BJ (cell line): ENCODE measurements at regions not wholly inside any gene's neighbourhood (a gene's known extent, or its start where the extent isn't known, plus 50 kb on each side); places are given as distances from the start of the nearest gene placed in this dataset.

Experiments used
- CTCF ChIA-PET: fragments of 350-600 bp; formaldehyde crosslinking; extraction: SDS; loops from one replicate; lab custom pipeline; 2021; ENCODE audit warnings: antibody characterized with exemption, inconsistent platforms; lab: Yijun Ruan, JAX
- POLR2A ChIA-PET: fragments of 300-600 bp; sonication (Branson Sonifier 250); formaldehyde crosslinking; extraction: SDS; loops from one replicate; lab custom pipeline; 2021; ENCODE audit warnings: antibody characterized with exemption; lab: Charles Lee
- DNase-seq: peaks from one replicate; pipeline ENCODE4 v3.0.0-alpha.2; 2011; ENCODE audit warnings: low read depth
- H3K27me3 ChIP-seq: 2 replicates; pipeline ENCODE4 v1.6.0; 2011; ENCODE audit warnings: low read length; ENCODE audit not compliant: control insufficient read depth, insufficient read depth
- H3K36me3 ChIP-seq: 2 replicates; pipeline ENCODE4 v1.5.1; 2011; ENCODE audit warnings: low read length; ENCODE audit not compliant: control insufficient read depth, insufficient read depth
- H3K4me3 ChIP-seq: 2 replicates; pipeline ENCODE4 v1.5.1; 2011; ENCODE audit warnings: low read depth, mild to moderate bottlenecking, control low read depth, low read length
- CTCF ChIP-seq: IDR thresholded peaks from 2 replicates; pipeline ENCODE4 v1.5.1; 2011; ENCODE audit warnings: low read depth, mild to moderate bottlenecking, control low read depth, inconsistent platforms, low read length, moderate library complexity; ENCODE audit not compliant: insufficient read depth

- H3K27me3 ChIP-seq, result no peaks in the 10 kb centered on the region
- DNase-seq, result no peak
- H3K36me3 ChIP-seq, result no peaks in the 10 kb centered on the region
- no peak overlapping the region for H3K4me3 ChIP-seq
- ChIA-PET POLR2A (no interaction called here), CTCF (interaction anchor here (0.8 kb wide), 1 partner anchor 16 kb away, joined by 3 read pairs; no protein-coding TSS in a partner anchor)
- no peak for TF ChIP-seq CTCF
Measured at GRCh38 chr20:7760247-7761031, 179.8 kb downstream of the HAO1 start.

- CTCF ChIA-PET, result no interaction called here
- Histone ChIP-seq H3K27me3 (no peaks in the 10 kb centered on the region), H3K36me3 (no peaks in the 10 kb centered on the region), H3K4me3 (no peak overlapping the region)
- no peak for DNase-seq
- POLR2A ChIA-PET, result no interaction called here
- no peak for TF ChIP-seq CTCF
Measured at GRCh38 chr20:7765221-7765620, 175.0 kb downstream of the HAO1 start.

- TF ChIP-seq CTCF, result no peak
- POLR2A ChIA-PET, result no interaction called here
- H3K4me3 ChIP-seq, result no peak overlapping the region
- CTCF ChIA-PET, result interaction anchor here (0.6 kb wide), 1 partner anchor 673 kb away, joined by 3 read pairs; no protein-coding TSS in a partner anchor
- no peaks in the 10 kb centered on the region for H3K27me3 ChIP-seq
- no peak for DNase-seq
- no peaks in the 10 kb centered on the region for H3K36me3 ChIP-seq
Measured at GRCh38 chr20:7770046-7770445, 170.2 kb downstream of the HAO1 start.

GRCh38 chr20:7770578-7770977, 169.7 kb downstream of the HAO1 start:
- CTCF ChIA-PET, result interaction anchor here (0.6 kb wide), 1 partner anchor 672 kb away, joined by 3 read pairs; no protein-coding TSS in a partner anchor
- no peaks in the 10 kb centered on the region for H3K36me3 ChIP-seq
- DNase-seq, result no peak
- no peak overlapping the region for H3K4me3 ChIP-seq
- POLR2A ChIA-PET, result no interaction called here
- no peak for TF ChIP-seq CTCF
- H3K27me3 ChIP-seq, result no peaks in the 10 kb centered on the region

- H3K36me3 ChIP-seq, result no peaks in the 10 kb centered on the region
- H3K4me3 ChIP-seq, result no peak overlapping the region
- no peaks in the 10 kb centered on the region for H3K27me3 ChIP-seq
- ChIA-PET POLR2A (no interaction called here), CTCF (no interaction called here)
- no peak for TF ChIP-seq CTCF
- DNase-seq, result no peak
Measured at GRCh38 chr20:7772371-7772770, 167.9 kb downstream of the HAO1 start.
